Caco-2 (cell line): ENCODE measurements at regions not wholly inside any gene's neighbourhood (a gene's known extent, or its start where the extent isn't known, plus 50 kb on each side); places are given as distances from the start of the nearest gene placed in this dataset.

ENCODE experiments used
- BruUV-seq: library from RNA; stranded (reverse); fragments of 400-500 nt; replicated peaks from 2 replicates; lab custom pipeline; 2021; lab: Mats Ljungman, UMichigan
- CTCF ChIA-PET: fragments of 300-600 bp; sonication (Branson Sonifier 250); formaldehyde crosslinking; loops from one replicate; lab custom pipeline; 2022; ENCODE audit warnings: antibody characterized with exemption; lab: Charles Lee
- POLR2A ChIA-PET: fragments of 300-600 bp; sonication (Branson Sonifier 250); formaldehyde crosslinking; loops from one replicate; lab custom pipeline; 2022; ENCODE audit warnings: antibody characterized with exemption; lab: Charles Lee
- DNase-seq, 2 experiments: peaks; one replicate each; pipeline versions ENCODE4 v3.0.0 to v3.0.0-alpha.2; 2020 to 2022
- H3K27me3 ChIP-seq: replicated peaks from 2 replicates; pipeline ENCODE4 v1.6.0; 2011; ENCODE audit warnings: low read length; ENCODE audit not compliant: control insufficient read depth, insufficient read depth
- H3K36me3 ChIP-seq: 2 replicates; pipeline ENCODE4 v1.5.1; 2011; ENCODE audit warnings: low read length; ENCODE audit not compliant: control insufficient read depth, insufficient read depth
- H3K4me1 ChIP-seq: fragments of 250-450 bp; sonication (Bioruptor Pico); 2 replicates; pipeline ENCODE4 v1.5.1; 2020; ENCODE audit warnings: mild to moderate bottlenecking
- H3K4me3 ChIP-seq: 2 replicates; pipeline ENCODE4 v1.5.1; 2011; ENCODE audit warnings: low read depth, mild to moderate bottlenecking, control low read depth, low read length
- H3K9me3 ChIP-seq: fragments of 250-450 bp; sonication (Bioruptor Pico); 2 replicates; pipeline ENCODE4 v1.5.1; 2020; ENCODE audit warnings: mild to moderate bottlenecking, moderate library complexity
- H3K27ac Mint-ChIP-seq: one replicate; pipeline ENCODE4 v1.8.0; 2022; ENCODE audit warnings: mixed read lengths; ENCODE audit not compliant: unreplicated experiment
- H3K27me3 Mint-ChIP-seq: one replicate; pipeline ENCODE4 v1.8.0; 2022; ENCODE audit warnings: mixed read lengths; ENCODE audit not compliant: insufficient read depth, unreplicated experiment
- H3K36me3 Mint-ChIP-seq: one replicate; pipeline ENCODE4 v1.8.0; 2022; ENCODE audit warnings: mild to moderate bottlenecking, mixed read lengths; ENCODE audit not compliant: insufficient read depth, unreplicated experiment
- H3K4me1 Mint-ChIP-seq: one replicate; pipeline ENCODE4 v1.8.0; 2022; ENCODE audit warnings: low read depth, mixed read lengths; ENCODE audit not compliant: unreplicated experiment
- H3K4me3 Mint-ChIP-seq: one replicate; pipeline ENCODE4 v1.8.0; 2022; ENCODE audit warnings: mild to moderate bottlenecking, moderate library complexity, mixed read lengths; ENCODE audit not compliant: unreplicated experiment
- H3K9me3 Mint-ChIP-seq: one replicate; pipeline ENCODE4 v1.8.0; 2022; ENCODE audit warnings: mixed read lengths; ENCODE audit not compliant: unreplicated experiment
- CTCF ChIP-seq, 2 experiments: fragments of 200-600 bp in 1 of 2; IDR thresholded peaks; 1 replicate in 1 of 2; 2 replicates in 1 of 2; pipeline versions ENCODE4 v1.5.1 to v1.8.0; 2011 to 2022; ENCODE audit warnings: antibody characterized with exemption in 1 of 2, control low read depth in 1 of 2, inconsistent platforms in 1 of 2, low read depth in 1 of 2, low read length in 1 of 2, mild to moderate bottlenecking in 1 of 2, moderate library complexity in 1 of 2; ENCODE audit not compliant: insufficient read depth in 1 of 2, severe bottlenecking in 1 of 2, unreplicated experiment in 1 of 2
- intact Hi-C: fragments of 100-400 bp; cut with micrococcal nuclease; formaldehyde crosslinking; loops from one replicate; pipeline ENCODE4 v1.10.0; 2022; ENCODE audit not compliant: unreplicated experiment

- no TSS peak for BruUV-seq
- Mint-ChIP-seq H3K9me3 (no peaks in the 10 kb centered on the region), H3K4me3 (no peak overlapping the region), H3K36me3 (no peaks in the 10 kb centered on the region), H3K4me1 (no peaks in the 10 kb centered on the region), H3K27ac (no peak overlapping the region), H3K27me3 (no peaks in the 10 kb centered on the region)
- no peaks in the 10 kb centered on the region for H3K4me1 ChIP-seq
- TF ChIP-seq CTCF (IDR thresholded peaks at IDR 0.05; ENCODE audit: insufficient read depth in 1 of 2, low read depth in 1 of 2, low read length in 1 of 2, severe bottlenecking in 1 of 2, unreplicated experiment in 1 of 2), result no peak
- H3K36me3 ChIP-seq, result no peaks in the 10 kb centered on the region
- POLR2A ChIA-PET, result no interaction called here
- no peak for DNase-seq
- H3K27me3 ChIP-seq, result no peaks in the 10 kb centered on the region
- intact Hi-C loops, result no loop called here
- no peaks in the 10 kb centered on the region for H3K9me3 ChIP-seq
- CTCF ChIA-PET, result no interaction called here
- no peak overlapping the region for H3K4me3 ChIP-seq
Measured at GRCh38 chr3:82978368-82978767, 1216.9 kb upstream of the GBE1 start.

- POLR2A ChIA-PET, result no interaction called here
- Histone ChIP-seq H3K4me3 (no peak overlapping the region), H3K36me3 (no peaks in the 10 kb centered on the region), H3K9me3 (no peaks in the 10 kb centered on the region), H3K4me1 (no peaks in the 10 kb centered on the region), H3K27me3 (no peaks in the 10 kb centered on the region)
- intact Hi-C loops, result no loop called here
- no peak overlapping the region for H3K4me3 Mint-ChIP-seq
- TF ChIP-seq CTCF (IDR thresholded peaks at IDR 0.05; ENCODE audit: insufficient read depth in 1 of 2, low read depth in 1 of 2, low read length in 1 of 2, severe bottlenecking in 1 of 2, unreplicated experiment in 1 of 2), result no peak
- DNase-seq, result no peak
- no peaks in the 10 kb centered on the region for H3K4me1 Mint-ChIP-seq
- H3K9me3 Mint-ChIP-seq, result no peaks in the 10 kb centered on the region
- CTCF ChIA-PET, result no interaction called here
- no peak overlapping the region for H3K27ac Mint-ChIP-seq
- no peaks in the 10 kb centered on the region for H3K27me3 Mint-ChIP-seq
- no TSS peak for BruUV-seq
- no peaks in the 10 kb centered on the region for H3K36me3 Mint-ChIP-seq
Measured at GRCh38 chr3:82977871-82978270, 1216.4 kb upstream of the GBE1 start.

- no peaks in the 10 kb centered on the region for H3K27me3 ChIP-seq
- POLR2A ChIA-PET, result no interaction called here
- no peaks in the 10 kb centered on the region for H3K9me3 ChIP-seq
- no peak overlapping the region for H3K4me3 ChIP-seq
- no TSS peak for BruUV-seq
- CTCF ChIA-PET, result no interaction called here
- H3K4me1 Mint-ChIP-seq, result no peaks in the 10 kb centered on the region
- intact Hi-C loops, result no loop called here
- no peaks in the 10 kb centered on the region for H3K36me3 ChIP-seq
- no peaks in the 10 kb centered on the region for H3K9me3 Mint-ChIP-seq
- H3K4me3 Mint-ChIP-seq, result no peak overlapping the region
- H3K4me1 ChIP-seq, result no peaks in the 10 kb centered on the region
- no peak overlapping the region for H3K27ac Mint-ChIP-seq
- no peak for DNase-seq
- TF ChIP-seq CTCF (IDR thresholded peaks at IDR 0.05; ENCODE audit: insufficient read depth in 1 of 2, low read depth in 1 of 2, low read length in 1 of 2, severe bottlenecking in 1 of 2, unreplicated experiment in 1 of 2), result no peak
- H3K36me3 Mint-ChIP-seq, result no peaks in the 10 kb centered on the region
- no peaks in the 10 kb centered on the region for H3K27me3 Mint-ChIP-seq
Measured at GRCh38 chr3:82973791-82974190, 1212.3 kb upstream of the GBE1 start.
